Choroid plexus epithelial cell (primary cell): ENCODE measurements at regions not wholly inside any gene's neighbourhood (a gene's known extent, or its start where the extent isn't known, plus 50 kb on each side); places are given as distances from the start of the nearest gene placed in this dataset.

Experiments used
- DNase-seq: peaks from one replicate; pipeline ENCODE4 v3.0.0-alpha.2; 2010; ENCODE audit warnings: low read depth
- H3K4me3 ChIP-seq: 2 replicates; pipeline ENCODE4 v1.5.1; 2011; ENCODE audit warnings: low read depth, mild to moderate bottlenecking, control low read depth, low read length, moderate library complexity
- CTCF ChIP-seq: conservative IDR thresholded peaks from 2 replicates; pipeline ENCODE4 v1.5.1; 2011; ENCODE audit warnings: low read depth, mild to moderate bottlenecking, control low read depth, inconsistent platforms, low read length, moderate library complexity

GRCh38 chr13:103539721-103540381, 473.6 kb upstream of the SLC10A2 start:
- H3K4me3 ChIP-seq = no peak overlapping the region
- no peak for TF ChIP-seq CTCF
- no peak for DNase-seq

- no peak for TF ChIP-seq CTCF
- H3K4me3 ChIP-seq = no peak overlapping the region
- no peak for DNase-seq
Observed at GRCh38 chr13:103539265-103539664, 473.0 kb upstream of the SLC10A2 start.

GRCh38 chr13:103537616-103538015, 471.4 kb upstream of the SLC10A2 start:
- no peak for DNase-seq
- TF ChIP-seq CTCF = no peak

GRCh38 chr13:103531278-103531677, 465.1 kb upstream of the SLC10A2 start:
- TF ChIP-seq CTCF = no peak
- H3K4me3 ChIP-seq = no peak overlapping the region
- peak; percentile 34 for DNase-seq

More at GRCh38 chr13:103537616-103538015, 471.4 kb upstream of the SLC10A2 start:
- no peak overlapping the region for H3K4me3 ChIP-seq

GRCh38 chr13:103528437-103528836, 462.2 kb upstream of the SLC10A2 start:
- TF ChIP-seq CTCF = no peak

GRCh38 chr13:103525530-103525929, 459.3 kb upstream of the SLC10A2 start:
- DNase-seq = no peak
- H3K4me3 ChIP-seq = no peak overlapping the region
- TF ChIP-seq CTCF = no peak

More at GRCh38 chr13:103528437-103528836, 462.2 kb upstream of the SLC10A2 start:
- no peak overlapping the region for H3K4me3 ChIP-seq
- no peak for DNase-seq

GRCh38 chr13:103523858-103524257, 457.6 kb upstream of the SLC10A2 start:
- no peak for TF ChIP-seq CTCF
- no peak for DNase-seq
- no peak overlapping the region for H3K4me3 ChIP-seq
